C4-2B (cell line): ENCODE measurements at regions not wholly inside any gene's neighbourhood (a gene's known extent, or its start where the extent isn't known, plus 50 kb on each side); places are given as distances from the start of the nearest gene placed in this dataset.

Source experiments
- H3K27ac ChIP-seq: fragments of 450-650 bp; 2 replicates; pipeline ENCODE4 v1.5.1; 2017
- CTCF ChIP-seq: fragments of 450-650 bp; conservative IDR thresholded peaks from 2 replicates; pipeline ENCODE4 v1.5.1; 2017; ENCODE audit warnings: mild to moderate bottlenecking
- ZFX ChIP-seq: fragments of 450-650 bp; IDR thresholded peaks from 2 replicates; pipeline ENCODE4 v1.6.1; 2017

DNA sequence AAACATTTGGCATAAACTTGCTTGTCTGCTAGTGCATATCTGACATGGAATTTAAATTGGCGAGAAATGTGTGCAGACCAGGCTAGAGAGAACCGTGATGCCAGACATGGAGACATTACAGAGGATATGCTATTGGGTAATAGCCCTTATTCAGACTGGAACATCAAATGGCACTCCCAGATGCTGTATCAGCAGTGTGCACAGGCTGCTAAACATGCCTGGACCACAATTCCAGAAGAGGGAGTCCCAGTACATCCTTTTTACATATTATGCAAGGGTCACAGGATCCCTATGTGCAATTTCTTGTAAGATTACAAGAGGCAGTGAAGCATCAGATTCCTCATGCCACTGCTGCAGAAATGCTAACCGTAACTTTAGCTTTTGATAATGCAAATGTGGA, 354.5 kb upstream of the FOXG1 start:
- TF ChIP-seq CTCF: no peak
- no peak for TF ChIP-seq ZFX
- H3K27ac ChIP-seq: no peak overlapping the region

DNA sequence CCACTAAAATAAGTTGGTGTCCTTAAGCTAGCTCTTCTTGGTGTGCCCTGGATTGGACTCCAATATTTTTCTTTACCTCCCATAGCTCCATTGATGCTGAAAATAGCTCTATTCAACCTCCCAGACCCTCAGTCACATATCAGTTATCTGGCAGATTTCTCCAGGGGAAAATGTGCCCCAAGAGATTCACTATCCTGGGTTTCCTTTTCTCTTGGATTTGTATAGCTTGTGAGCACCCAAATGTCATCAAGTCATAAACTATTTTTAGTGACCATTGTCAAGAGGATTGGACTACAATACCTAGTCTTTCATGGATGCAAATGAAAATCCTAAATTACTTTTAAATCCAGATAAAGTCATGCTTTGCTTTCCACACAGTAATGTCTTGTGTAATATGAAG, 339.6 kb upstream of the FOXG1 start:
- TF ChIP-seq CTCF: no peak
- no peak for TF ChIP-seq ZFX

DNA sequence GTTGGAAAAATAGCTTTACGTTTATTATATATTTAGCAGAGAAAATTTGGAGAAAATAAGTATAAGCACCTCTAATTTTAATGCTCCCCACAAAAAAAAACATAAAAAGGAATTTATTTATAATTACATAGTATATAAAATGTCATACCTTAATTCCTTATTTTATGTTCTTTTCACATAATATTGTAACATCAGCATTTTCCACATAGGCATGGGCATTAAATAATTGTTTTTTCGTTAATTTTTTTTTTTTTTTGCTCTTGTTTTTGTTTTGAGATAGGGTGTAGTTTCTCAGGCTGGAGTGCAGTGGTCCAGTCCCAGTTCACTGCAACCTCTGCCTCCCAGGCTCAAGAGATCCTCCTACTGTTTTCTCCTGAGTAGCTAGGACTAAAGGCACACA, 329.8 kb upstream of the FOXG1 start:
- no peak for TF ChIP-seq CTCF
- TF ChIP-seq ZFX: no peak
- H3K27ac ChIP-seq: no peak overlapping the region

More for the DNA sequence above, 339.6 kb upstream of the FOXG1 start:
- no peak overlapping the region for H3K27ac ChIP-seq

- no peak overlapping the region for H3K27ac ChIP-seq
- TF ChIP-seq ZFX (no peak), CTCF (no peak)
Observed at GRCh38 chr14:28461389-28461788, 305.2 kb upstream of the FOXG1 start.

DNA sequence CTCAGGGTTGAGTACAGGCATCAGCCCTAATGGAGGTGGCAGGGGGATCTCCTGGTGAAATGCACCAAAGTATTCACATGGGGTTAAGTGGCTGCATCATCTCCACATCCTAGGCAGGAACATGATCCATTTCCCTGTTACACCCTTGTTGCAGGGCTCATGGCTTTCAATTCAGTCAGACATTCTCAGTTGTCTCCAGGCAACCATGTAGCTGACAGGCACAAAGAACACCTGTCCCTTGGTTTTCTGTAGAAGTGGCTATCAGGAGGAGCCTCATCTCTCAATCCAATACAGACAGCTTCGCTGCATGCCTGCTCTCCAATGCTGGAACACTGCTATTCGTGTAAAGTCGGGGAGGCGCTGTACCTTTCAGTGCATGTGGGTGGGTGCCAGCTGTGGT, 299.0 kb upstream of the FOXG1 start:
- no peak overlapping the region; the same call in 1 of the 2 replicates for H3K27ac ChIP-seq
- TF ChIP-seq ZFX (no peak), CTCF (no peak; the same call in 1 of the 2 replicates)

GRCh38 chr14:28468191-28469151, 298.1 kb upstream of the FOXG1 start:
- H3K27ac ChIP-seq: no peak overlapping the region
- no peak for TF ChIP-seq ZFX
- no peak for TF ChIP-seq CTCF

- no peak overlapping the region for H3K27ac ChIP-seq
- TF ChIP-seq CTCF (no peak), ZFX (no peak)
Observed at GRCh38 chr14:28482251-28483040, 284.1 kb upstream of the FOXG1 start.
